HG03378 (cell line): ENCODE measurements at regions not wholly inside any gene's neighbourhood (a gene's known extent, or its start where the extent isn't known, plus 50 kb on each side); places are given as distances from the start of the nearest gene placed in this dataset.

Source experiments
- ATAC-seq: cut with Tn5 transposase; IDR thresholded peaks from one replicate; pipeline ENCODE4 v1.9.1; 2021; ENCODE audit warnings: mild to moderate bottlenecking, moderate library complexity; ENCODE audit not compliant: unreplicated experiment

DNA sequence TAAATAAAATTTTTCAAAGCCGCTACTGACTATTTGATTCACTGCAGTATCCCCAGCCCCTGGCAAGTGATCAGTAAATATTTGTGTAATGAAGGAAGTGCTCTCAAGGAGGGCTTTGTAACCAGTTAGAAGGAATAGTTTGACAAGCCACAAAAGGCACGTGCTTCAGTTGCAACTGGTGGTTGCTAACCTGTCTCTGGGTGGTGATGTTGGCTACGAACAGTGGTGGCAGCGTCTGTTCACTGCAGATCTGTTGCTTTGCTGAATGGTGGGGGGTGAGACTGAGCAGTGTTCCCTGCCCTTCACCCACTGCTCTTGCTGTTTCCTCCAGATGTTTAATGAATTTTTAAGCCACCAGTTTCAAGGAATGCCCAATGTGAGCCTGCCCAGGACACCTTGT is 73.9 kb upstream of the SIX2 start:
- no peak for ATAC-seq

DNA sequence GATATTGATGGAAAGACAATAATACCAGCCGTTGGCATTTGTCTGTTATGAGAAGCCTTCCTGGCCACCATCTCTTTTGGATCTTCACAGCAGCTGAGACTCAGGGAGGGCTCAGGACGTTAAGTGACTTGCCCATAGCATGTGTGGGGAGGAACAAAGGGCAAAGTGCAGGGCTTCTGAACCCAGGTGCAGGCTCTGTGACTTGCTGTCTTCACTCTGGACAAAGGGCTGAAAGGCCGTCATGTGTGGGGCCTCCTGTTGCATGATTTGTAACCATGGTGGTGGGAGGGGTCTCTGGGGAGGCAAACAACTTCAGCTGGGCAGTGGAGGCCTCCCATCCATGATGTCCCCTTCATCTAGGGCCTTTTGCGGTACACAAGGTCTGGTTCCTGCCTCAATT is 65.5 kb upstream of the SIX2 start:
- ATAC-seq: no peak

DNA sequence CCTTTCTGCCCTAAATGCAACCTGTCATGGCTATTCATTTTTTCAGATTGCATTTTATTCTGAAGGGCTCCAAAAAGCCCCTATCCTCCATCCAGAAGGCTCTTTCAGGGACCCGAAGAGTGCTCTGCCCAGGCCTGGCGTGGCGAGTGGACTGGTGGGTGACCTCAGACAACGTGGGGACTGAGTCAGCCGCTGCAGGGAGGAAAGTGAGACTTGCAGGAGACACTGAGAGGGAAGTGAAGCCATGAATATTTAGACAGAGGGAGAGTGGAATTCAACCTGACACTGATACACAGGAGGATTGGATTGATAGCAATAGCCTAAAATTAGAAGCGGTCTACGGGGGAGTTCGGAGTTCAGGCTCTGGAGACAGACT is 63.6 kb upstream of the SIX2 start:
- ATAC-seq: no peak

DNA sequence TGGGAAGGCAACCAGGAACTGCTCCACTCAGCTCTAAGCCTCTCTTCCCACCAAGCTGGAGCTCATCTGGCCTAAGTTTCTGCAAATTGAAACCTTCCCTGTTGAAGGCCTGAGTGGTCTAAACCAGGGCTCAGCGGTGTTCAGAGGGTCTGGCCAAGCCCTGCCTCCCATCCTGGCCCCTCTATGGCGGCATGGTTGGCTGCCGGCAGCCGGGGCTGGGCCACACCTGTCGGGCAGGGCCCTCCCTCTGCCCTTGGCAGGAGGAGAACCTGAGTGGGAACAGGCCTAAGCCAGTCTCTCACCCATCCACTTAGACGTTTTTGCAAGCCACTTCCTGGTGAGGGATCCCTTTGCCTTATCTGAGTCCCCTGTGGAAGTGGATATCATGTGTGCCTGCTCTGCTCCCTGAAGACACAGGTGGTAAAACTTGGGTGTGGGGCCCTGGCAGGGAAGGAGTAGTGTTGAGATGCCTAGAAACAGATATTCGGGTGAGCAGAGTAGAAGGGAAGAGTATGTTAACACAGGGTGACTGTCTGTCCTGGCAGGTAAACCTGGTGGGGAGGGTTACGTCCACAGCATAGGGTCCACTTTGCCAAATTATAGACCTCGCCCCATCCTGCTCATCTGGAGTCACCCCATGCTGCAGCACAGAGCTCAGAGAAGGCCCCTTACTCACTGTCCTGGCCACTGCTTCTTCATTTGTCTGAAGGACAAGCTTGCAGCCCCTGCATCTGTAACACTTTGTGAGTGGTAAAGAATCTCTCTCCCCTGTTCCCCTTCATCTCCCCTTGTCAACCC is 63.0 kb upstream of the SIX2 start:
- no peak for ATAC-seq

DNA sequence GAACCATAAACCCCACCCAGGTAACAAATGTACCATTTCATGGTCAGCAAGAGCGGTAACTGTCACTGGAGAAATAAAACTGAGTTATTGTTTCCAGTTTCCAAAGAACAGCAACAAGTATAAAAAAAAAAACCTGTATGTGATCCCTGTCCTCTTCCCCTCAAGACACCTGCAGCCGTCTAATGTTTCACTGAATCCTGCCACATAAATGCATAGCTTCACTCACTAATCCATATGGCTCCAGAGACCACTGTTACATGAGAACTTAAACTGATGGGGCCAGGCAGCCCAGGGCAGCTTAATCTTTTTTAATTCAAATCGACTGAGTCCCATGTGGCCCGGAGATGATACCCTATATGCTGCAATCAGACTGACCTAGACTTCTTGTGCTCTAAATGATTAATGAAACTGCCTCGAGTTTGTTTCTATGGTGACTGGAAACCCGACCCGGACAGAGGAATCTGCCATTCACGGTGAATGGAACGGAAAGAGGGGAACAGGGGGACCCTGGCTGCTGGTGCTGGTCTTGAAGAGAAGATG is 60.9 kb upstream of the SIX2 start:
- no peak for ATAC-seq

DNA sequence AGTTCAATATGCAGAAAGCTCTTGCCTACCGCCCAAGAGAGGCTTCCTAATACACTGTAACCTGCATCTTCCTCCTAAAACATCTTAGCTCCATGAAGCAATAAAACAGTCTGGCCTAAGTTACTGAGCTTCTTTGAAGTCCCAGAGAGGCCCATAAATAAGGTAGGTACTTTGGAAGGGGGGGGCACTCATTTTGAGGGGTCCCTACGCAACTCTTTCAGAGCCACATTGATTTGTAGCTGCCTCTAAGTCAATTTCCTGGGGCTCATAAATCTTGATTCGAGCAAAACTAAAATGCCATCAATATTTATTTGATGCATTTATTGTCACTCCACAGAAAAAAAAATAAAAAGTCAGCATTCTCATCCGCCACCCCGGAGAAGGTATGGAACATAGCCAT is 60.4 kb upstream of the SIX2 start:
- no peak for ATAC-seq

DNA sequence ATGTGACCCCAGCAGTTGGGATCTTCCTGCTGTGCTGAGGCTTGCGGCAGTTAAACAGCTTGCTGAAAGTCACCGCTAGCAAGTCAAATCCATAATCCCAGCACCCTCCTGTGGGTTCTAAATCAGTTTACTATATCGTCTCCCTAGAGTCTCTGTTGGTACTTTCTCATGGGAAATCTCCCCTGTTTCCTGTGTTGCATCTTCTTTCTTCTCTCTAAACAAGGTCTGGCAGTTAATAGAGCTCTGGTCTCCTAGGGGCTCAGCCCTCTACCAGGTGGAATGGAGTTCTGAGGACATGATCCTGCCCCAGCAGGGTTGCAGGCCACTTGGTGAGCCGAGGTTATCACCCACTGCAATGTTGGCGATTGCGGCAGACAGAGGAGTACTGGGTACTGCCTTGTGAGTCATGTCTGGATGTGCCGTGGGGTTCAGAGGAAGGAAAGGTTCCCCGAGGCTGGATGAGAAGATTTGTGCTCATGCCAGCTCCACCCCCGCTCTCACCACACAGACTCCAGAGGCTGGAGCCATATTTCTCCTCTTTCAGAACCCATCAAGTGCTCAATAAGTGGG is 59.4 kb upstream of the SIX2 start:
- ATAC-seq: no peak

DNA sequence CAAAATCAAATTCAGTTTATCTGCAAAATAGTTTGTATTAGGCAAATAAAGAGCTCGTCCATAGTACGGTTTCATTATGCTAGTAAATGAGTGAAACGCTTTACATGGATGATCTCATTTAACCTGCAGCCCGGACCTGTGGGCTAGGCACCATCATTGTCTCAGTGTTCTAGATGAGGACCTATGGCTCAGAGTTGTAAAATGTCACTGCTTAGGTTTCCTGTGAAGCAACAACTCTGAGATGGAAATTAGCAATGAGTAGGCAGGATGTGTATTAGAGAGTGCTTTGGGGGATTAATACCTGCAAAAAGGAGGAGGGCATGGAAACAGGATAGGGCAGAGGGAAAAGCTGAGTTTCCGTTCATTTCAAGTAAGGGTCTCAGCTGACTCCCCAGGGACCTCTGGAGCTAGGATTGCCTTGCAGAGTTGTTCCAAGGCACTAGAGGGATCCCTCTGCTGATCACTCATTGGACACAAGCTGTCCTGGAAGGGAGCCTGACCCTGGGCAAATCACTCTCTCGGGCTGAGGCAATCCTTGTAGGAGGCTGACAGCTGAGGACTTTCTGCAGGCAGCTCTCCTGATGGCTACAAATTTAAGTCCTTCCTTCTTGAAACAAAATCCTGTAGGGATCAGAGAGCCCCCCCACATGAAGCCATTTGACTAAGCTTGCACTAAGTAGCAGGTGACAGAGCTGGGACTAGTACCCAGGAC is 58.8 kb upstream of the SIX2 start:
- ATAC-seq: no peak
